ENCODE measurements at regions not wholly inside any gene's neighbourhood (a gene's known extent, or its start where the extent isn't known, plus 50 kb on each side); places are given as distances from the start of the nearest gene placed in this dataset.

GRCh38 chr6:113495521-113495920 is 361.6 kb upstream of the MARCKS start:
- DNase-seq (ENCODE audit: low read depth), result peak; percentile 82

GRCh38 chr6:113496166-113496565 is 361.0 kb upstream of the MARCKS start:
- DNase-seq (ENCODE audit: low read depth), result peak; percentile 28

GRCh38 chr6:113500221-113500620 is 356.9 kb upstream of the MARCKS start:
- no peak for DNase-seq (ENCODE audit: low read depth)

GRCh38 chr6:113505084-113505699 is 352.0 kb upstream of the MARCKS start:
- no peak for DNase-seq (ENCODE audit: low read depth)

GRCh38 chr6:113508249-113508648 is 348.9 kb upstream of the MARCKS start:
- peak; percentile 27 for DNase-seq (ENCODE audit: low read depth)

GRCh38 chr6:113511100-113511499 is 346.0 kb upstream of the MARCKS start:
- no peak for DNase-seq (ENCODE audit: low read depth)

- DNase-seq (ENCODE audit: low read depth), result no peak
Observed at GRCh38 chr6:113512576-113512975, 344.6 kb upstream of the MARCKS start.

- no peak for DNase-seq (ENCODE audit: low read depth)
Observed at GRCh38 chr6:113513086-113513485, 344.1 kb upstream of the MARCKS start.

GRCh38 chr6:113522376-113522775 is 334.8 kb upstream of the MARCKS start:
- no peak for DNase-seq (ENCODE audit: low read depth)

- no peak for DNase-seq (ENCODE audit: low read depth)
Observed at GRCh38 chr6:113524826-113525225, 332.3 kb upstream of the MARCKS start.

GRCh38 chr6:113526553-113526952 is 330.6 kb upstream of the MARCKS start:
- no peak for DNase-seq (ENCODE audit: low read depth)

- no peak for DNase-seq (ENCODE audit: low read depth)
Observed at GRCh38 chr6:113526995-113527394, 330.1 kb upstream of the MARCKS start.

- DNase-seq (ENCODE audit: low read depth), result no peak
Observed at GRCh38 chr6:113528111-113528510, 329.0 kb upstream of the MARCKS start.

- peak; percentile 41 for DNase-seq (ENCODE audit: low read depth)
Observed at GRCh38 chr6:113529196-113529595, 327.9 kb upstream of the MARCKS start.

- DNase-seq (ENCODE audit: low read depth), result no peak
Observed at GRCh38 chr6:113529879-113530278, 327.3 kb upstream of the MARCKS start.

GRCh38 chr6:113530769-113531168 is 326.4 kb upstream of the MARCKS start:
- DNase-seq (ENCODE audit: low read depth), result peak; percentile 91

GRCh38 chr6:113539202-113539601 is 317.9 kb upstream of the MARCKS start:
- DNase-seq (ENCODE audit: low read depth), result peak; percentile 45

- no peak for DNase-seq (ENCODE audit: low read depth)
Observed at GRCh38 chr6:113539623-113540022, 317.5 kb upstream of the MARCKS start.

GRCh38 chr6:113540466-113540865 is 316.7 kb upstream of the MARCKS start:
- peak; percentile 47 for DNase-seq (ENCODE audit: low read depth)

- DNase-seq (ENCODE audit: low read depth), result no peak
Observed at GRCh38 chr6:113551168-113551567, 306.0 kb upstream of the MARCKS start.

GRCh38 chr6:113556775-113557174 is 300.4 kb upstream of the MARCKS start:
- DNase-seq (ENCODE audit: low read depth), result no peak

GRCh38 chr6:113558431-113558830 is 298.7 kb upstream of the MARCKS start:
- no peak for DNase-seq (ENCODE audit: low read depth)

GRCh38 chr6:113558966-113559365 is 298.2 kb upstream of the MARCKS start:
- peak; percentile 82 for DNase-seq (ENCODE audit: low read depth)

GRCh38 chr6:113560376-113560775 is 296.8 kb upstream of the MARCKS start:
- DNase-seq (ENCODE audit: low read depth), result no peak

GRCh38 chr6:113560908-113561307 is 296.2 kb upstream of the MARCKS start:
- peak; percentile 89 for DNase-seq (ENCODE audit: low read depth)
